Sigmoid colon (tissue), 4 donors: ENCODE measurements at regions not wholly inside any gene's neighbourhood (a gene's known extent, or its start where the extent isn't known, plus 50 kb on each side); places are given as distances from the start of the nearest gene placed in this dataset.

Experiments
- EP300 ChIP-seq, 4 donors: sonication (generic); formaldehyde crosslinking; IDR thresholded peaks; one replicate each; pipeline ENCODE4 v1.6.1; 2017; ENCODE audit warnings: antibody characterized with exemption in 4 of 4
- POLR2A ChIP-seq, 2 donors: fragments of 450-650 bp; IDR thresholded peaks; one replicate each; pipeline ENCODE4 v1.6.1; 2016; ENCODE audit warnings: antibody characterized with exemption in 2 of 2, mild to moderate bottlenecking in 2 of 2, moderate library complexity in 2 of 2
- POLR2AphosphoS5 ChIP-seq, 4 donors: sonication (generic); formaldehyde crosslinking; IDR thresholded peaks; one replicate each; pipeline ENCODE4 v1.6.1; 2017; ENCODE audit warnings: antibody characterized with exemption in 4 of 4
- TF ChIP-seq, protein P1 (sequence below), 4 experiments: fragments of 450-650 bp in 3 of 4; fragments of 200-600 bp in 1 of 4; IDR thresholded peaks; one replicate each; pipeline ENCODE4 v1.5.1; 2016 to 2019; ENCODE audit warnings: antibody characterized with exemption in 4 of 4, mild to moderate bottlenecking in 3 of 4, moderate library complexity in 2 of 4

DNA sequence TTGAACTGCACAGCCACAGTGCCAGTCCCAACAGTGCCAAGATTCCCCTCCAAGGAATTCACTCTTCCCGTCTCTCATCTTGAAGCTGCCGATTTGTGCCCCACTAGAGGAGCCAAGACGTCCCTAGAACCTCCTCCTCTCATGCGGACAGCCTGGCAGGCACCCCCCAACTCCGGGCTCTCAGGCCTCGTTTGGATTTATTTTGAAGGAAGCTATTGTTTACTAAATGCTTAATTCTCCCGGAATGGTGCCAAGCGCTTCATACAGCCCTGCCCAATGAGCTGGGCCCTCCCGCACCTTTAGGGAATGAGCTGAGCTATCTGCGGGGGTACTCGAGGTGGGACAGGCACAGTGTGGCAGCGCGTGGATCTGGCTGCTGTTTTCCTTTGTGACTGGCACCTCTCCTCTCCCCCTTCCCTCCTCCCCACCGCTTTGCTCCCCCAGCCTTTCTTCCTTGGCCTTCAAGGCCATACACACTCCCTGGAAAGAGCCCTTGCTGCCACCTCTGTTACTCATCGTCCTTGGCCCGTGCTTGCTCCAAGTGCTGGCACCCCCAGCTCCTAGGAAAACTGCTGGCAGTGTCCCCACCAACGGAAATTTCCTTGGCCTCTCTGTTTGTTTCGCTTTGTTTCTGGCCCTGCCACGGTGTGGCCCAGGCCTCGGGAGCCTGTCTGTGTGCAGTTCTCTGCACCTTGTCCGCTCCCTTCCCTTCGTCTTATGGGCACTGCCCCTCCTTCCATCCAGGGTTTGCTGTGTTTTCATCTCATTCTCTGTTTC, 49.9 kb upstream of the CDR2 start:
- TF ChIP-seq, protein P1, sequence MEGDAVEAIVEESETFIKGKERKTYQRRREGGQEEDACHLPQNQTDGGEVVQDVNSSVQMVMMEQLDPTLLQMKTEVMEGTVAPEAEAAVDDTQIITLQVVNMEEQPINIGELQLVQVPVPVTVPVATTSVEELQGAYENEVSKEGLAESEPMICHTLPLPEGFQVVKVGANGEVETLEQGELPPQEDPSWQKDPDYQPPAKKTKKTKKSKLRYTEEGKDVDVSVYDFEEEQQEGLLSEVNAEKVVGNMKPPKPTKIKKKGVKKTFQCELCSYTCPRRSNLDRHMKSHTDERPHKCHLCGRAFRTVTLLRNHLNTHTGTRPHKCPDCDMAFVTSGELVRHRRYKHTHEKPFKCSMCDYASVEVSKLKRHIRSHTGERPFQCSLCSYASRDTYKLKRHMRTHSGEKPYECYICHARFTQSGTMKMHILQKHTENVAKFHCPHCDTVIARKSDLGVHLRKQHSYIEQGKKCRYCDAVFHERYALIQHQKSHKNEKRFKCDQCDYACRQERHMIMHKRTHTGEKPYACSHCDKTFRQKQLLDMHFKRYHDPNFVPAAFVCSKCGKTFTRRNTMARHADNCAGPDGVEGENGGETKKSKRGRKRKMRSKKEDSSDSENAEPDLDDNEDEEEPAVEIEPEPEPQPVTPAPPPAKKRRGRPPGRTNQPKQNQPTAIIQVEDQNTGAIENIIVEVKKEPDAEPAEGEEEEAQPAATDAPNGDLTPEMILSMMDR (IDR thresholded peaks at IDR 0.05), result no peak
- TF ChIP-seq EP300 (IDR thresholded peaks at IDR 0.05) (no peak), POLR2A (IDR thresholded peaks at IDR 0.05) (no peak), POLR2AphosphoS5 (IDR thresholded peaks at IDR 0.05) (no peak)
